GM12801 (cell line): ENCODE measurements at regions not wholly inside any gene's neighbourhood (a gene's known extent, or its start where the extent isn't known, plus 50 kb on each side); places are given as distances from the start of the nearest gene placed in this dataset.

Source experiments
- CTCF ChIP-seq: IDR thresholded peaks from one replicate; pipeline ENCODE4 v1.5.1; 2011; ENCODE audit warnings: control low read depth; ENCODE audit not compliant: insufficient read length; ENCODE audit errors: extremely low read depth

GRCh38 chr22:22946131-22946530 is 58.5 kb downstream of the IGLL5 start:
- TF ChIP-seq CTCF = no peak

GRCh38 chr22:22948651-22949571 is 61.3 kb downstream of the IGLL5 start:
- no peak for TF ChIP-seq CTCF

- no peak for TF ChIP-seq CTCF
Measured at GRCh38 chr22:22949953-22950352, 62.3 kb downstream of the IGLL5 start.

GRCh38 chr22:22951035-22951434 is 63.4 kb downstream of the IGLL5 start:
- TF ChIP-seq CTCF = no peak

- no peak for TF ChIP-seq CTCF
Measured at GRCh38 chr22:22952531-22953280, 65.1 kb downstream of the IGLL5 start.

- no peak for TF ChIP-seq CTCF
Measured at GRCh38 chr22:22953791-22954190, 66.2 kb downstream of the IGLL5 start.

- TF ChIP-seq CTCF = no peak
Measured at GRCh38 chr22:22954656-22955055, 67.0 kb downstream of the IGLL5 start.
